ENCODE measurements at regions not wholly inside any gene's neighbourhood (a gene's known extent, or its start where the extent isn't known, plus 50 kb on each side); places are given as distances from the start of the nearest gene placed in this dataset.

DNA sequence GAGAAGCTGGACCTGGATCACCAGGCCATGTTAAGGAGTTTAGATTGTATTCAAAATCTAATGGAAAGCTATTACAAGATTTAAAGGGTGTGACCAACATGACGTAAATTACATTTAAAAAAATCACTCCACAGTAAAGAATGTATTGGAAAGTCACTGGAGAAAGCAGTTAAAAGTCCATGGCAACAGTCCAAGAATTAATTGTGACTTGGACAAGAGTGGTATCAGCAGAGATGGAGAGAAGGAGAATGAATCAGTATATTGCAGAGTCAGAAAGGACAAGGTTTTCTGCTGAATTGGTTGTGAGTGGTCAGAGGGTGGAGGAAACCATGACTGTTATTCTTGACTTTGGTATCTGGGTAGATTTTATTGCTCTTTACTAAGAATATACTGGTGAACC, 535.1 kb upstream of the SLITRK1 start:
- no peak overlapping the region for H3K27ac ChIP-seq
- TF ChIP-seq, protein P1, sequence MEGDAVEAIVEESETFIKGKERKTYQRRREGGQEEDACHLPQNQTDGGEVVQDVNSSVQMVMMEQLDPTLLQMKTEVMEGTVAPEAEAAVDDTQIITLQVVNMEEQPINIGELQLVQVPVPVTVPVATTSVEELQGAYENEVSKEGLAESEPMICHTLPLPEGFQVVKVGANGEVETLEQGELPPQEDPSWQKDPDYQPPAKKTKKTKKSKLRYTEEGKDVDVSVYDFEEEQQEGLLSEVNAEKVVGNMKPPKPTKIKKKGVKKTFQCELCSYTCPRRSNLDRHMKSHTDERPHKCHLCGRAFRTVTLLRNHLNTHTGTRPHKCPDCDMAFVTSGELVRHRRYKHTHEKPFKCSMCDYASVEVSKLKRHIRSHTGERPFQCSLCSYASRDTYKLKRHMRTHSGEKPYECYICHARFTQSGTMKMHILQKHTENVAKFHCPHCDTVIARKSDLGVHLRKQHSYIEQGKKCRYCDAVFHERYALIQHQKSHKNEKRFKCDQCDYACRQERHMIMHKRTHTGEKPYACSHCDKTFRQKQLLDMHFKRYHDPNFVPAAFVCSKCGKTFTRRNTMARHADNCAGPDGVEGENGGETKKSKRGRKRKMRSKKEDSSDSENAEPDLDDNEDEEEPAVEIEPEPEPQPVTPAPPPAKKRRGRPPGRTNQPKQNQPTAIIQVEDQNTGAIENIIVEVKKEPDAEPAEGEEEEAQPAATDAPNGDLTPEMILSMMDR (conservative IDR thresholded peaks at IDR 0.05): no peak

DNA sequence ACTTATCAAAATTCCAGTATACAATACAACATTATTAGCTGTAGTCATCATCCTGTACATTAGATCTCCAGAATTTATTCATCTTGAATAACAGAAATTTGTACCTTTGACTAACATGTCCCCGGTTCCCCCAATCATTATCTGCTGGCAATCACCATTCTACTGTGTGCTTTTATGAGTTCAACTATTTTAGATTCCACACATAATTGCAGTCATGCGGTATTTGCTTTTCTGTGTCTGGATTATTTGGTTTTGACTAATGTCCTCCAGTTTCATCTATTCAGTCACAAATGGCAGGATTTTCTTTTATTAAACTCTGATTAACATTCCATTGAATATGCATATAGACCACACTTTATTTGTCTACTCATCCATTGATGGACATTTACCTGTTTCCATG, 530.7 kb upstream of the SLITRK1 start:
- H3K27ac ChIP-seq: no peak overlapping the region
- no peak for TF ChIP-seq ZFX (IDR thresholded peaks at IDR 0.05)
- TF ChIP-seq, protein P1 (conservative IDR thresholded peaks at IDR 0.05): no peak

DNA sequence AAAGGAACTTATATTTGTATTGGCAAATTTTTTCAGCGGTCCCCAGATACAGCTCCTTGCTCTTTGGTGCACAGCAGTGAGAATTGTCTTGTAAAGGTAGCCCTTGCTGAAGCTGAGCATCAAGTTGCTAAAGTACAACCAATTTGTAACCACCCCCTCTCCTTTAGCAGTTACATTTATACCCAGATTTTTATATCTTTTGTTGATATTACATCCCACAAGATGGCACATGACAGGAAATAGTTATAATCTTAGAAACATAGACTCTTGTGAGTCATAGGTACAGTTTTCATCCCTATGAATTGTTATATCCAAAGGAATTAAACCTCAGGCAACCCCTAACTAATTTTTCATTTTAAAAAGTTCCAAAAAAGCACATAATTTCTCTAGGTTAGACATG, 523.0 kb upstream of the SLITRK1 start:
- no peak overlapping the region for H3K27ac ChIP-seq
- no peak for TF ChIP-seq ZFX (IDR thresholded peaks at IDR 0.05)
- TF ChIP-seq, protein P1 (conservative IDR thresholded peaks at IDR 0.05): no peak

DNA sequence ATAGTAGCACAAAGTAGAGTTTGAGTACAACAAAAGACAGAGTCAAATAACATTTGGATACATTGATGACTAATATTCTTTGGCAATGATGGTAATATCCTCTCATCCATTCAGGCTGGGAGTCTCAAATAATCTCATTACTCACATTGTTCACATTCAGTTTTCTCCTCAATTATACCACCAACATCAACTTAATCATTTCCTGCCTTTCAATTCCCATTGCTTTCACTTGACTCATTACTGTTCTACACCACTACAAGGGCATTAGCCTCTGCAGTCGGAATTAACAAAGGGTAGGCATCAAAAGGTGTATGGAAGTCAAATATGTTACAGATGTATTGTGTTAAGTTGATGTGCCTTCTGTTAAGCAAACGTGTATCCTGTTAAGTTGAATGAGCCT, 518.4 kb upstream of the SLITRK1 start:
- H3K27ac ChIP-seq: no peak overlapping the region
- TF ChIP-seq, protein P1 (conservative IDR thresholded peaks at IDR 0.05): no peak
- TF ChIP-seq ZFX (IDR thresholded peaks at IDR 0.05): no peak

DNA sequence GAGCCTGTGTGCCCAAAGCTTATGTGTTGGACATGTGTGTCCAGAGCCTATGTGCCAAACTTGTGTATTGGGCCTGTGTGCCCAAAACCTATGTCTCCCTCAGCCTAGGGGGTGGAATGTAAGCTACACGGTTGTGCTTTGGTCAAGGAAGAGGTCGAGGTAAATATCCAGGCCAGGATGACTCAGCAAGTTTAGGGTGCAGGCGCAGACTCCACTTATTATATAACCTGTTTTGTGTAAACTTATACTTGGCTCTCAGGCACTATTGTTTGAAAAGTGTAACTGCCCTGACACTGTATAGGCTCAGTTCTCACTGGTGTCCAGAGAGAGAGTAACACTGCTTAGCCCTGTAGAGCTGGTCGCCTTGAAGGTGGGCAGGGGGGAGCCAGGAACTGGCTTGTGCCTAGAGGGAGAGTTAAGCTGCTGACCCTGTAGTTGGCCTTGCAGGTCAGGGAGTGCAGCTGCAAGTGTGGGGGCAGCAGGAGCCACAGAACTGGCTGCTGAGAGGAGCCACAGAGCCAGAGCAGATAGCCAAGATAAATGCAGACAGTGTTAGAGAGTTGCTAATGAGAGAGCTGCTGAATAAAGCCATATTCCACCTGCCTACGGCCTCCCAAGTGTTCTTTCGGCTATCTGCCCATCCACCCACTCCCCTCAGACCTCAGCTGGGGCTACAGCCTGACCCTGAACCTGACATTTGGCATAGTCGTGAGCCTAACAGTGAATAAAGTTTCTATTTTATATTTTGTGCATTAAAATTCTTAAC, 517.2 kb upstream of the SLITRK1 start:
- no peak for TF ChIP-seq ZFX (IDR thresholded peaks at IDR 0.05)
- TF ChIP-seq, protein P1 (conservative IDR thresholded peaks at IDR 0.05): no peak
- H3K27ac ChIP-seq: no peak overlapping the region

DNA sequence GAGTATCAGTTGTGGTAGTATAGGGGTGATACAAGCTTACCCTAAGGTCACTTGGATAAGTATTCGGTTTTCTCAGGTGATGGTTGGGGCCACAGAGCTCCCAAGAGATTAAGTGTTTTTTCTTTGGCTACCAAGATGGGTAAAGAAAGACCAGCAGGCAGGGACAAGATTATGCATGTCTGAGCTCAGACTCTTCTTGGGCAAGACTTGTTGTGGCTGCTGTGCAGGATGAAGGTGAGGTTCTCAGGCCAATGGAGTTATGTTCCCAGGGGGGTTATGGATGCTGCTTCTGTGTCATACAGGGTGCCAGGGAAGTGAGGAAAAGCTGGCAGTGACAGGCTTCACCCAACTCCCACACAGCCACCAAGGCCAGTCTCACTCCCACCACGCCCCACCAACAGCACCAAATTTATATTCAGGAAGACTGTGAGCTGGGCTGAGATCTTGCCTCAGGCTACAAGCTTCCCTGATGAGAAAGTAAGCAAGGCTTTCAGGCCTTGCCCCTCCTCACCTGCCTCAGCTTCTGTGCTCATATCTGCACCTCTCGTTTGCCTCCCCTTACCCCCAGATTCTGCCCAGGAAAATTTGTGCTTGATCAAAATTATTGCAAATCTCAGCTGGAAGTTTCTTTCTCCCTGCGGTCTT, 511.8 kb upstream of the SLITRK1 start:
- TF ChIP-seq, protein P1 (conservative IDR thresholded peaks at IDR 0.05): no peak
- no peak for TF ChIP-seq ZFX (IDR thresholded peaks at IDR 0.05)
- H3K27ac ChIP-seq: no peak overlapping the region

DNA sequence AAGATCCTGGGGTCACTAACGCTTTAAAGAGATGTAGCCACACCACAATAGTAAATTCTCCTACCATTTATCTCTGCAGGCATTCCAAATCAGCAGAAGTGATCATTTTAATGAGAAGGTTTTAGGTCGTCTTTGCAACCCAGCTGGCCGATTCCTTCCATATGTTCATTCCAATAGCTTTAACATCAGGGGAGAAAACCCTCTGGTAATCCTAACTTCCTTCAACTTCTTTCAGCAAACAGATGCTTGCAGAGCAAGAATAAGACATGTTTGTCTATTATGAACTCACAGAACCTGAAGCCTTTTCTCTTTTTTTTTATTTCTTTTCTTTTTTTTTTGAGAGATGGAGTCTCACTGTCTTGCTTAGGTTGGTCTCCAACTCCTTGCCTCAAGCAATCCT, 498.6 kb upstream of the SLITRK1 start:
- no peak overlapping the region for H3K27ac ChIP-seq
- no peak for TF ChIP-seq ZFX (IDR thresholded peaks at IDR 0.05)
- TF ChIP-seq, protein P1 (conservative IDR thresholded peaks at IDR 0.05): no peak
